Panc1 (cell line): ENCODE measurements at regions not wholly inside any gene's neighbourhood (a gene's known extent, or its start where the extent isn't known, plus 50 kb on each side); places are given as distances from the start of the nearest gene placed in this dataset.

Experiments used
- POLR2AphosphoS5 ChIP-seq: IDR thresholded peaks from 2 replicates; pipeline ENCODE4 v1.6.1; 2012; ENCODE audit warnings: mild to moderate bottlenecking, low read depth, low read length, moderate library complexity
- TF ChIP-seq, protein P1 (sequence below): fragments of 450-650 bp; IDR thresholded peaks from 2 replicates; pipeline ENCODE4 v1.5.1; 2017; ENCODE audit warnings: mild to moderate bottlenecking

DNA sequence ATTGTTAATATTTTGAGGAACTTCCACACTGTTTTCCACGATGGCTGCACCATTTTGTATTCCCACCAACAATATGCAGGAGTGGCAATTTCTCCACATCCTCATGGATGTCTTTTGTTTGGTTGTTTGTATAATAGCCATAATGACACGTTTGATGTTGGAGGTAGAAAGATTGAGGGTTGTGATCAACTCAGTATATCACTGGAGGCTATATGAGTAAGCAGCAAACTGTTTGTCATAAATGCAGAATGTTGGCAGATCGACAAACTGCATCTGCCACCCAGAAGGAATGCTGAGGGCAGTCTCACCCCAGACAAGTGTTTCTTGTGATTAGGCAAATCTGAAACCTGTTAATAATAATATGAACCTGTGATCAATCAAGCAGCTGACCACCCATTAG is 243.9 kb upstream of the WDFY3 start:
- peak; percentile 43; the same call in 1 of the 2 replicates for TF ChIP-seq POLR2AphosphoS5
- TF ChIP-seq, protein P1, sequence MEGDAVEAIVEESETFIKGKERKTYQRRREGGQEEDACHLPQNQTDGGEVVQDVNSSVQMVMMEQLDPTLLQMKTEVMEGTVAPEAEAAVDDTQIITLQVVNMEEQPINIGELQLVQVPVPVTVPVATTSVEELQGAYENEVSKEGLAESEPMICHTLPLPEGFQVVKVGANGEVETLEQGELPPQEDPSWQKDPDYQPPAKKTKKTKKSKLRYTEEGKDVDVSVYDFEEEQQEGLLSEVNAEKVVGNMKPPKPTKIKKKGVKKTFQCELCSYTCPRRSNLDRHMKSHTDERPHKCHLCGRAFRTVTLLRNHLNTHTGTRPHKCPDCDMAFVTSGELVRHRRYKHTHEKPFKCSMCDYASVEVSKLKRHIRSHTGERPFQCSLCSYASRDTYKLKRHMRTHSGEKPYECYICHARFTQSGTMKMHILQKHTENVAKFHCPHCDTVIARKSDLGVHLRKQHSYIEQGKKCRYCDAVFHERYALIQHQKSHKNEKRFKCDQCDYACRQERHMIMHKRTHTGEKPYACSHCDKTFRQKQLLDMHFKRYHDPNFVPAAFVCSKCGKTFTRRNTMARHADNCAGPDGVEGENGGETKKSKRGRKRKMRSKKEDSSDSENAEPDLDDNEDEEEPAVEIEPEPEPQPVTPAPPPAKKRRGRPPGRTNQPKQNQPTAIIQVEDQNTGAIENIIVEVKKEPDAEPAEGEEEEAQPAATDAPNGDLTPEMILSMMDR: no peak
